T-helper 17 cell (primary cell): ENCODE measurements at regions not wholly inside any gene's neighbourhood (a gene's known extent, or its start where the extent isn't known, plus 50 kb on each side); places are given as distances from the start of the nearest gene placed in this dataset.

Source experiments
- ATAC-seq: fragments of 150-1000 bp; cut with Tn5 transposase; 2 replicates; pipeline ENCODE4 v1.10.0; 2021; ENCODE audit warnings: mild to moderate bottlenecking, moderate library complexity
- DNase-seq, 3 donors: peaks; one replicate each; pipeline versions ENCODE4 v3.0.0 to v3.0.0-alpha.2; 2020 to 2021
- H3K9me3 ChIP-seq: one replicate; pipeline ENCODE4 v1.7.0; 2013; ENCODE audit warnings: low read length, mild to moderate bottlenecking; ENCODE audit not compliant: control insufficient read depth, poor library complexity, severe bottlenecking
- H3K27ac Mint-ChIP-seq: one replicate; pipeline ENCODE4 v1.8.0; 2022; ENCODE audit warnings: mild to moderate bottlenecking, moderate library complexity, mixed read lengths
- H3K27me3 Mint-ChIP-seq: one replicate; pipeline ENCODE4 v1.8.0; 2022; ENCODE audit warnings: mixed read lengths
- H3K36me3 Mint-ChIP-seq: one replicate; pipeline ENCODE4 v1.8.0; 2022; ENCODE audit warnings: low read depth, mixed read lengths
- H3K4me1 Mint-ChIP-seq: one replicate; pipeline ENCODE4 v1.8.0; 2022; ENCODE audit warnings: mild to moderate bottlenecking, mixed read lengths
- H3K4me3 Mint-ChIP-seq: one replicate; pipeline ENCODE4 v1.8.0; 2022; ENCODE audit warnings: mild to moderate bottlenecking, moderate library complexity, mixed read lengths

DNA sequence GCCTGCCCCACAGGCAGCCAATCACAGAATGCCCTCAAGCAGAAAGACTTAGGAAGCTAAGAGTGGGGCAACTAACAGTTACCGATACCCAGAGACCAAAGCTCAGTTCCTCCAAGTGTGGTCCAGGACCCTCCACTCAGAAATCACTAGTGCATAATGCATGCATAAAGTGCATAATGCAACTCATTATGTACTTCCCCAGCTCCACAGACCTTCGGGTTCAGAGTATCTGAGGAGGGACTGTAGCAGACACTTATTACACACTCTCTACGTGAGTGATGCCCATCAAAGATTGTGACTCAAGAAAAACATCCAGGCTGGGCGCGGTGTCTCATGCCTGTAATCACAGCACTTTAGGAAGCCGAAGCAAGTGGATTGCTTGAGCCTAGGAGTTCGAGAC is 328.0 kb downstream of the BCOR start:
- Mint-ChIP-seq H3K4me3 (no peak overlapping the region), H3K27ac (no peak overlapping the region), H3K36me3 (no peaks in the 10 kb centered on the region), H3K4me1 (peaks cover 34% of the 10 kb centered on the region), H3K27me3 (no peaks in the 10 kb centered on the region)
- H3K9me3 ChIP-seq = no peaks in the 10 kb centered on the region
- DNase-seq (no peak), ATAC-seq (no peak)

DNA sequence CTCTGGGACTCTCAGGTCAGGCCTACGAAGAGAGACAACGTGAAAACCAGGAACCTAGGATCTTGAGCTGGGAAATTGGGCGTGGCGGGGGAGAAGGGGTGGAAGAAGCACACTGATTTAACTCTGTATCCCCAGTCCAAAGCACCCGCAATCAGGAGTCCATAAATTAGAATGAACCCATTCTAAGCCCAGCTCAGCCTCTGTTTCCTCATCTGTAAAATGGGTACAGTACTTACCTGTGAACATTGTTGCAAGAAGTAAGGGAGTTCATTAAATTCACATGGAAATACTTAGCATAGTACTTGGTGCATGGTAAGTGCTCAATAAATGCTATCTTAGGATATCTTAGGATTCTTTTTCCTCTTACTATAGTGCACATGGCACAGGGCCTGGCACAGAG is 326.7 kb downstream of the BCOR start:
- Mint-ChIP-seq H3K4me3 (peak overlapping the region; percentile 21), H3K36me3 (no peaks in the 10 kb centered on the region), H3K4me1 (peaks cover 29% of the 10 kb centered on the region), H3K27me3 (no peaks in the 10 kb centered on the region), H3K27ac (peak overlapping the region; percentile 95)
- H3K9me3 ChIP-seq = no peaks in the 10 kb centered on the region
- DNase-seq (no peak), ATAC-seq (no peak)

DNA sequence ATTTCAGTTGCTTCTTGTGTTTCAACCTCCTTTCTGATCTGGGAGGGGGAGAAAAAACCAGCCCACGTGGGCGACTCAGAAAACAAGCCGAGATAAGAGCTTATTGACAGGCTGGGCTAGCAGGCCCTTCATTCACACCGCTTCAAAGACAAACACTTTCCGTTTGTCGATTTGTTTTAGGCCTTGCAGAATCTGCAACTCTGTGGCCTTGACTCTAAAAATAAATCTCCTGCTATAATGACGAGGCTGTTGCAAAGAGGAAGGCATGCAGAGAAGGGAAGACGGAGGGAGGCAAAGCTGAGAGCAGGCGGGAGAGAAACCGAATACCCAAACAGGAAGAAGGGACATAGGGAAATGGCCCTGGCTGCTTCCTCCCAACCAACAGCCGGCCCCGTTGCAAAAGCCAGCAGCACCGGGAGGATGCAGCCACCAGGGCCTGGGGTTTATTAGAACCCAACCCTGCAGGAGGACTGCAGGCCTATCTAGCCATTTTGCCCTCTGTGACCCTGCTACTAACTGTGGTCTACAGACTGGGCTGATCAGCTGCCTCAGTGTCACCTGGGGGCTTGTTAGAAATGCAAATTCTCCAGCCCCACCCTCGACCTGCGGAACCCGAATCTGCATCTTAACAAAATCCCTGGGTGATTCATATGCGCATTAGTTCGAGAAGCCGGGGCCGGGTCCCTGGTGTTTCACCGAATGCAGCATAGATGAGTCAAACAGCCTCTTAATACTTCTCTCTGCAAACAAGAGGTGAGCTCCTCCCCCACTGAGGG is 325.5 kb downstream of the BCOR start:
- DNase-seq (peak in 1 of 3 donors; percentile 12), ATAC-seq (peak; percentile 62)
- Mint-ChIP-seq H3K4me3 (peak overlapping the region; percentile 84), H3K4me1 (peaks cover 26% of the 10 kb centered on the region), H3K27me3 (no peaks in the 10 kb centered on the region), H3K36me3 (no peaks in the 10 kb centered on the region), H3K27ac (peak overlapping the region; percentile 95)
- no peaks in the 10 kb centered on the region for H3K9me3 ChIP-seq

GRCh38 chrX:39773150-39773549 is 324.6 kb downstream of the BCOR start:
- H3K27ac Mint-ChIP-seq = peak overlapping the region; percentile 95
- H3K9me3 ChIP-seq = no peaks in the 10 kb centered on the region
- no peaks in the 10 kb centered on the region for H3K27me3 Mint-ChIP-seq
- peaks cover 29% of the 10 kb centered on the region for H3K4me1 Mint-ChIP-seq
- no peak for ATAC-seq
- DNase-seq = no peak
- H3K36me3 Mint-ChIP-seq = no peaks in the 10 kb centered on the region
- H3K4me3 Mint-ChIP-seq = peak overlapping the region; percentile 45

DNA sequence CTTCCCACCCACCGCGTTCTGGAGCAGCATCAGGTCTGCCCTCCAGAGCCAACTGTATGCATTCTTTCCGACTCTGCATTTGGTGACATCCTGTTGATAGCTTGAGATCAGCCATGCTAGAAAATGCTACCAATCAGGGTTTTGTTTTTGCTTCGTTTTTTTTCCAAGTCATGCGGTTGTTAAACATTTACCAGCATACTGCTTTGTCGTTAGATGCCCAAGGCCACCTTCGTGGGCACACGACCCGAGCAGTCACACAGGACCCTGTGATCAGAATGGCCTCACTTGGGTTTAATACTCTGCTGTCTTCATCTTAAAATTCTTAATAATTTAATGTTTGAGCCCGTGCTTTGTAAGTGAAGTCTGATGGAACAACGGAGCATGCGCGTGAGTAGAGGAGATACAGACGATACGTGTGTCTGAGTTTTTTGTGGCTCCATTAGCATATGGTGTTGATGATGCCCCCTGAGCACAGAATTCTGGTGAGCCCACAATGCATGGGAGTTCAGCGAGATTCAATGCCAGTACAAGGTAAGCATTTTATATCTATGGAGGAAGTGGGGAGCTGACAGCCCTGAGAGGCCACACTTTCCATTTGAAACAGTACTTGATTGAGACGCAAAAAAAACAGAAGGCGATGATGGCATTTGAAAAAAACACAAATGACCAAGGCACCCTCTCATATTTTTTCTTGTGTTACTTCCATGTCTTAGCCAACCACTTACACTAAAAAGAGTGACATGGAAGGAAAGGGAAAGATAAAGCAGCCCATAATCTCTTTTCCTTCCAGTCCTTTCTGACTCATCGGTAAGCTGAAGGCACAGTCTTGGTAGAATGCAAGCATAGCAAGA is 323.6 kb downstream of the BCOR start:
- no peaks in the 10 kb centered on the region for H3K9me3 ChIP-seq
- peak overlapping the region; percentile 83 for H3K4me3 Mint-ChIP-seq
- H3K27me3 Mint-ChIP-seq = no peaks in the 10 kb centered on the region
- peak overlapping the region; percentile 95 for H3K27ac Mint-ChIP-seq
- ATAC-seq (peak; percentile 54), DNase-seq (no peak)
- H3K4me1 Mint-ChIP-seq = peaks cover 29% of the 10 kb centered on the region
- no peaks in the 10 kb centered on the region for H3K36me3 Mint-ChIP-seq

DNA sequence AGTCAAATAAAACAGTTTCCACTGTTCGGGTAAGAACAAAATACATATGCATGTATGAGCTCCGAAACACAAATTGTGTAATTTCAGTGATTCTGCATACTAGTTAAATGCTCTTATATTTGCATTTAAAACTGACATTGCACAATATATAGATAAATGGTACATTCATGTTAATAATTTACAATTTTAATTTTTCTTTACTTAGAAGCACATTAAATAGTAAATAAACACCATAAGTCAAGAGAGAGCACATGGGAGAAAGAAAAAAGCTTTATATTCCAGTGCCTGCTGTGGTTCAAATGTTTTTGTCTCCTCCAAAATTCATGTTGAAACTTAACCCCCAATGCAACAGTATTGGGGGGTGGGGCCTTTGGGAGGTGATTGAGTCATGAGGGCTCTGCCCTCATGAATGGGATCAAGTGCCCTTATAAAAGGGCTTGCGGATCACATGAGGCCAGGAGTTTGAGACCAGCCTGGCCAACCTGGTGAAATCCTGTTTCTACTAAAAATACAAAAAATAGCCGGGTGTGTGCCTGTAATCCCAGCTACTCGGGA is 322.9 kb downstream of the BCOR start:
- Mint-ChIP-seq H3K4me1 (peaks cover 29% of the 10 kb centered on the region), H3K27me3 (no peaks in the 10 kb centered on the region), H3K36me3 (no peaks in the 10 kb centered on the region), H3K27ac (peak overlapping the region; percentile 95), H3K4me3 (peak overlapping the region; percentile 83)
- DNase-seq (no peak), ATAC-seq (no peak)
- H3K9me3 ChIP-seq = no peaks in the 10 kb centered on the region

DNA sequence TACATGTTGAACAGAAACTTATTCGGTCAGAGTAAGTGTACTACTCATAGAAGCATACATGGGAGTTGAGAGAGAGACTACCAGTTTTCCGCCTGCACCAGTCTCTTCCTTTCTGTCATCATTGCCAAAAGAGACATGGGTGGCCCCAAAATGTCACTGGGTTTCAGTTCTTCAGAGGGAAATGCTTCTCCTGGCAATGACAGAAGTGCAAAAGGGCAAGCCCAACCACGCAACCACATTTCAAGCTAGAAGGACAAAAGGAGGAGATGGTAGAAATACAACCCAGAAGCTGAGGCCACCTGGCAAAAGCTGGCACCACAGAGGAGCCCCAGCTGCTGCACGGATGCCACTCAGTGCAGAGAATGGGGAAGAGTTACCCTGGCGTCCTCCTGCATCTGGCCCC is 320.1 kb downstream of the BCOR start:
- no peak for DNase-seq
- no peaks in the 10 kb centered on the region for H3K27me3 Mint-ChIP-seq
- ATAC-seq = no peak
- no peak overlapping the region for H3K4me3 Mint-ChIP-seq
- no peaks in the 10 kb centered on the region for H3K9me3 ChIP-seq
- peak overlapping the region; percentile 39 for H3K27ac Mint-ChIP-seq
- H3K4me1 Mint-ChIP-seq = peaks cover 20% of the 10 kb centered on the region
- H3K36me3 Mint-ChIP-seq = no peaks in the 10 kb centered on the region

GRCh38 chrX:39779952-39780783 is 317.6 kb downstream of the BCOR start:
- H3K36me3 Mint-ChIP-seq = no peaks in the 10 kb centered on the region
- no peak overlapping the region for H3K4me3 Mint-ChIP-seq
- H3K27me3 Mint-ChIP-seq = no peaks in the 10 kb centered on the region
- H3K27ac Mint-ChIP-seq = no peak overlapping the region
- peaks cover 6% of the 10 kb centered on the region for H3K4me1 Mint-ChIP-seq
- DNase-seq (no peak), ATAC-seq (no peak)
- H3K9me3 ChIP-seq = no peaks in the 10 kb centered on the region

- Mint-ChIP-seq H3K27ac (no peak overlapping the region), H3K4me1 (peaks cover 3% of the 10 kb centered on the region), H3K27me3 (no peaks in the 10 kb centered on the region), H3K4me3 (no peak overlapping the region), H3K36me3 (no peaks in the 10 kb centered on the region)
- DNase-seq = no peak
- H3K9me3 ChIP-seq = no peaks in the 10 kb centered on the region
- no peak for ATAC-seq
These were observed 315.5 kb downstream of the BCOR start for GRCh38 chrX:39782276-39782675.

DNA sequence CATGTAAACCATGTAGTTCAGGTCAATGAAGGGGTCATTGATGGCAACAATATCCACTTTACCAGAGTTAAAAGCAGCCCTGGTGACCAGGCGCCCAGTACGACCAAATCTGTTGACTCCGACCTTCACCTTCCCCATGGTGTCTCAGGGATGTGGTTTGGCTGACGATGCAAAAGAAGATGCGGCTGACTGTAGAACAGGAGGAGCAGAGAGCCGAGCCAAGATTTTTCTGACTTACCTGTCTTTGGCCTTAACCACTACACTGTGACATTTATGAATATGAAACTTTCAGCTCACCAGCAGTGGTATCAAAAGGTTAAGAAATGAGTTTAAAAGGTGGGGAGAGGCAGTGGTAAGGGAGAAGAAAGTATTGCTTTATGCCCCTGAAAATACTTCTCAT is 309.8 kb downstream of the BCOR start:
- no peaks in the 10 kb centered on the region for H3K27me3 Mint-ChIP-seq

DNA sequence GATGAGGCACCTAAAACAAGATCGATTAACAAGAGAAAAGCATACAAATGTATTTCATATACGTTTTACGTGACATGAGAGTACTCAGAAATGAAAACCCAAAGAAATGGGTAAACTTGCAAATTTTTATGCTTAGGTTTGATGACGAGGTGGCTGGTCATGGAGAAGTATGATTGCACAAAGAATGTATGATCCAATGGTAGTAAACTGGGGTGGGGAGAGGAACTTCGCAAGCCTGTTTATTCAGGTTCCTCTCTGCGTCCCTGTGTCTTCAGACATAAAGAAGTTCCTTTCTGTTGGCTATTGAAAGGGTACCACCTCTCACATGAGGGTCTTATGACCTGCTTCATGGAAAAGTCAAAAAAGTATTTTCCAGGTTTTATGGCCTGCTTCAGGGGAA is 309.2 kb downstream of the BCOR start:
- Mint-ChIP-seq H3K27me3 (no peaks in the 10 kb centered on the region), H3K4me1 (no peaks in the 10 kb centered on the region), H3K27ac (no peak overlapping the region), H3K36me3 (no peaks in the 10 kb centered on the region), H3K4me3 (no peak overlapping the region)
- H3K9me3 ChIP-seq = no peaks in the 10 kb centered on the region
- no peak for ATAC-seq
- no peak for DNase-seq

More for the DNA sequence above, 309.8 kb downstream of the BCOR start:
- Mint-ChIP-seq H3K4me1 (no peaks in the 10 kb centered on the region), H3K36me3 (no peaks in the 10 kb centered on the region), H3K27ac (no peak overlapping the region), H3K4me3 (no peak overlapping the region)
- no peak for DNase-seq
- no peak for ATAC-seq
- H3K9me3 ChIP-seq = no peaks in the 10 kb centered on the region

- H3K36me3 Mint-ChIP-seq = no peaks in the 10 kb centered on the region
- DNase-seq (no peak), ATAC-seq (no peak)
- no peak overlapping the region for H3K4me3 Mint-ChIP-seq
- H3K27me3 Mint-ChIP-seq = no peaks in the 10 kb centered on the region
- no peak overlapping the region for H3K27ac Mint-ChIP-seq
- H3K4me1 Mint-ChIP-seq = no peaks in the 10 kb centered on the region
- no peaks in the 10 kb centered on the region for H3K9me3 ChIP-seq
These were observed 306.1 kb downstream of the BCOR start for GRCh38 chrX:39791691-39792090.

GRCh38 chrX:39795605-39796004 is 302.2 kb downstream of the BCOR start:
- H3K4me3 Mint-ChIP-seq = no peak overlapping the region
- H3K9me3 ChIP-seq = no peaks in the 10 kb centered on the region
- H3K27me3 Mint-ChIP-seq = no peaks in the 10 kb centered on the region
- ATAC-seq = no peak
- H3K36me3 Mint-ChIP-seq = no peaks in the 10 kb centered on the region
- no peak overlapping the region for H3K27ac Mint-ChIP-seq
- no peak for DNase-seq
- no peaks in the 10 kb centered on the region for H3K4me1 Mint-ChIP-seq
